Suprapubic skin (tissue), 4 donors: ENCODE measurements at regions not wholly inside any gene's neighbourhood (a gene's known extent, or its start where the extent isn't known, plus 50 kb on each side); places are given as distances from the start of the nearest gene placed in this dataset.
"Not testable (repeated sequence)": the region's sequence is repeated elsewhere in the genome, so short reads cannot be mapped to it uniquely, and the experiment has no call there.

Experiments
- CTCF ChIP-seq, 2 donors: fragments of 200-600 bp in 1 of 2; fragments of 450-650 bp in 1 of 2; sonication (generic) in 1 of 2; IDR thresholded peaks; one replicate each; pipeline ENCODE4 v1.5.1; 2016 to 2019; ENCODE audit warnings: antibody characterized with exemption in 2 of 2, mild to moderate bottlenecking in 1 of 2, moderate library complexity in 1 of 2
- EP300 ChIP-seq: sonication (generic); formaldehyde crosslinking; IDR thresholded peaks from one replicate; pipeline ENCODE4 v1.6.1; 2017; ENCODE audit warnings: antibody characterized with exemption
- POLR2A ChIP-seq, 2 donors: fragments of 450-650 bp; IDR thresholded peaks; one replicate each; pipeline ENCODE4 v1.6.1; 2017; ENCODE audit warnings: antibody characterized with exemption in 2 of 2, mild to moderate bottlenecking in 2 of 2, moderate library complexity in 2 of 2
- POLR2AphosphoS5 ChIP-seq, 3 donors: sonication (generic); formaldehyde crosslinking; IDR thresholded peaks; one replicate each; pipeline ENCODE4 v1.6.1; 2017; ENCODE audit warnings: antibody characterized with exemption in 3 of 3

DNA sequence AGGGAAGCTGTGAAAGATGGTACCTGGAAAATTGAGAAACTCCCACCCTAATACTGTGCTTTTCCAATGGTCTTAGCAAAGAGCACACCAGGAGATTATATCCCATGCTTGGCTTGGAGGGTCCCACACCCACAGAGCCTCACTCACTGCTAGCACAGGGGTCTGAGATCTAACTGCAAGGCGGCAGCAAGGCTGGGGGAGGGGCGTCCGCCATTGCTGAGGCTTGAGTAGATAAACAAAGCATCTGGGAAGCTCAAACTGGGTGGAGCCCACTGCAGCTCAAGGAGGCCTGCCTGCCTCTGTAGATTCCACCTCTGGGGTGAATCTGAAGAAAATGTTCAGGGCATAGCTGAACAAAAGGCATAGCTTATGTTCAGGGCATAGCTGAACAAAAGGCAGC lies 510.6 kb upstream of the LMO3 start:
- TF ChIP-seq CTCF (IDR thresholded peaks at IDR 0.05); EP300; POLR2A (IDR thresholded peaks at IDR 0.05); POLR2AphosphoS5 (IDR thresholded peaks at IDR 0.05): not testable (repeated sequence)
